ENCODE measurements at regions not wholly inside any gene's neighbourhood (a gene's known extent, or its start where the extent isn't known, plus 50 kb on each side); places are given as distances from the start of the nearest gene placed in this dataset.

DNA sequence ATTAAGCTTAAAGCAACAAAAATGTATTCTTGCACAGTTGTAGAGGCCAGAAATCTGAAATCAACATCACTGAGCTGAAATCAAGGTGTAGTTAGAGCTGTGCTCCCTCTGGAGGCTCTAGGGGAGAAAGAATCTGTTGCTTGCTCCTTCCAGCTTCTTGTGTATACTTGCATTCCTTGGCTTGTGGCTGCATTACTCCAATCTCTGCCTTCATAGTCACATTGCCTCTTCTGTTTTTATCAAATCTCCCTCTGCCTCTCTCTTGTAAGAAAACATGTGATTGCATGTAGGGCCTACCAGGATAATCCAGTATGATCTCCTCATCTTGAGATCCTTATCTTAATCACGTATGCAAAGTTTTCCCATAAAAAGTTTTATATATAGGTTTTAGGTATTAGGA lies 487.9 kb upstream of the SGO1 start:
- H3K4me1 ChIP-seq (ENCODE audit: insufficient read depth, low read length): no peaks in the 10 kb centered on the region
- no peaks in the 10 kb centered on the region for H3K27me3 Mint-ChIP-seq
- ChIA-PET POLR2A (no interaction called here), CTCF (no interaction called here)
- no peaks in the 10 kb centered on the region for H3K36me3 ChIP-seq (ENCODE audit: insufficient read depth, low read length)
- no peaks in the 10 kb centered on the region for H3K4me1 Mint-ChIP-seq
- H3K4me3 Mint-ChIP-seq: peak overlapping the region in 1 of 7 donors; percentile 20
- no peak overlapping the region for H3K27ac Mint-ChIP-seq
- no peak overlapping the region for H3K27ac ChIP-seq (ENCODE audit: low read depth, low read length)
- no peak overlapping the region for H3K4me3 ChIP-seq (ENCODE audit: low read length)
- peaks cover 0 to 4% (median 0%) of the 10 kb centered on the region in 3 donors for H3K36me3 Mint-ChIP-seq
- no peaks in the 10 kb centered on the region for H3K27me3 ChIP-seq (ENCODE audit: insufficient read depth, low read length, poor library complexity, severe bottlenecking)
- peaks cover 18 to 31% (median 26%) of the 10 kb centered on the region in 5 donors for H3K9me3 Mint-ChIP-seq
- DNase-seq: no peak
- H3K9me3 ChIP-seq (ENCODE audit: low read length): no peaks in the 10 kb centered on the region

DNA sequence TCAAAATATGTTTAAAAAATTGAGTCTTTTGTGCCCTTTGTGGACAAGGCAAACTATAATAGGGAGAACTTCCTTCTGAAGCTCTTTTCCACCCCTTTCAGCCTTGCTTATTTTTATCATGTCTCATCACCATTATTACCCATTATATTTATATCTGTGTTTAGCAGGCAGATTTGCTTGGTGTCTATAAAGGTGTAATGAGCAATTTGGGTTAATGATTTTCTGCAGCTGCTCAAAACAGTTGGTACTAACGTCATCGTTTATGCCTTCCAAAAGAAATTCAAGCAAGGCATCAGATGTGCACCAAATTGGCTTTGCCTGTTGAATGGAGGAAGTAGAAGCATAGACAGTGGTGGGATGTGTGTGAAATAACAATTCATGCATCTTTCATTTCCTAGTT lies 483.7 kb upstream of the SGO1 start:
- Histone ChIP-seq H3K4me1 (ENCODE audit: insufficient read depth, low read length) (no peaks in the 10 kb centered on the region), H3K36me3 (ENCODE audit: insufficient read depth, low read length) (no peaks in the 10 kb centered on the region), H3K27ac (ENCODE audit: low read depth, low read length) (no peak overlapping the region), H3K9me3 (ENCODE audit: low read length) (no peaks in the 10 kb centered on the region), H3K4me3 (ENCODE audit: low read length) (no peak overlapping the region), H3K27me3 (ENCODE audit: insufficient read depth, low read length, poor library complexity, severe bottlenecking) (no peaks in the 10 kb centered on the region)
- no peak overlapping the region for H3K4me3 Mint-ChIP-seq
- ChIA-PET CTCF (no interaction called here), POLR2A (no interaction called here)
- no peak overlapping the region for H3K27ac Mint-ChIP-seq
- DNase-seq: no peak
- H3K27me3 Mint-ChIP-seq: no peaks in the 10 kb centered on the region
- no peaks in the 10 kb centered on the region for H3K4me1 Mint-ChIP-seq
- peaks cover 0 to 4% (median 0%) of the 10 kb centered on the region in 3 donors for H3K36me3 Mint-ChIP-seq
- H3K9me3 Mint-ChIP-seq: peaks cover 7 to 29% (median 15%) of the 10 kb centered on the region in 5 donors

DNA sequence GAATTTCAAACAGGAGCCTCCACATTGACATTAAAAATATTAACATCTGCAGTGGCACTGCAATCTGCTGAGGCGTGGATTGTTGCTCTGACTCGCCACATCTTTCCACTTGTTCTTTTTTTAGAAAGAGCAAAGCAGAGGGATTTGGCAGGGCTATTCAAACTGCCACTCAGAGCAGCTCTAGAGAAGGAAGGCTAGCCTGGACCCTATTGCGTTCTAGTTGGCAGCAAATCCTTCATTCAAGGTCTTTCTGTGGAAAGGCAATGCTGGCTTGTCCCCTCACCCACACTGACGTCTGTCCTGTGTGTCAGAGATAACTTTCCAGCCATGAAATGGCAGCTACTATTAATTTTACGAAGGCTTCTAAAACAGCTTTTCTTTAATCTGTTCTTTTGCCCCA lies 483.2 kb upstream of the SGO1 start:
- H3K9me3 Mint-ChIP-seq: peaks cover 7 to 30% (median 14%) of the 10 kb centered on the region in 5 donors
- no peaks in the 10 kb centered on the region for H3K36me3 ChIP-seq (ENCODE audit: insufficient read depth, low read length)
- no peak overlapping the region for H3K4me3 ChIP-seq (ENCODE audit: low read length)
- H3K4me3 Mint-ChIP-seq: no peak overlapping the region
- H3K27ac ChIP-seq (ENCODE audit: low read depth, low read length): no peak overlapping the region
- ChIA-PET CTCF (no interaction called here), POLR2A (no interaction called here)
- no peaks in the 10 kb centered on the region for H3K4me1 ChIP-seq (ENCODE audit: insufficient read depth, low read length)
- no peaks in the 10 kb centered on the region for H3K4me1 Mint-ChIP-seq
- DNase-seq: no peak
- no peak overlapping the region for H3K27ac Mint-ChIP-seq
- no peaks in the 10 kb centered on the region for H3K27me3 ChIP-seq (ENCODE audit: insufficient read depth, low read length, poor library complexity, severe bottlenecking)
- H3K27me3 Mint-ChIP-seq: no peaks in the 10 kb centered on the region
- H3K9me3 ChIP-seq (ENCODE audit: low read length): no peaks in the 10 kb centered on the region
- H3K36me3 Mint-ChIP-seq: peaks cover 0 to 4% (median 0%) of the 10 kb centered on the region in 3 donors

DNA sequence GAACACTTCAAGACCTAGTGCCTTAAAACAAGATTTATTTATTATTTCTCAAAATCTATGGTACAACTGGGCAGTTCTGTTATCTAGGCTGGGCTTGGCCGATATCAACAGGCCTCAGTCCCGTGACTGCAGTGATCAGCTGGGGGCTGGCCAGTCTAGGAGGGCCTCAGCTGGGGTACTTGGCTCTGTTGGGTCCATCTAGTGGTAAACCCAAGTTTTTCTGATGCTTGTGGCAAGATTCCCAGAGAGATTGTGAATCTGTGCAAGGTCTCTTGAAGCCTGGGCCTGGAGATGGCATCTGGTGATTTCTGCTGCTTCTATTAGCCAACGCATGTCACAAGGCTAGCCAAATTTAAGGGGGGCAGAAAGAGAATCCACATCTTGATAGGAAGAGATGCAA lies 482.4 kb upstream of the SGO1 start:
- Mint-ChIP-seq H3K36me3 (no peaks in the 10 kb centered on the region), H3K9me3 (peaks cover 5 to 31% (median 11%) of the 10 kb centered on the region in 5 donors), H3K27ac (no peak overlapping the region), H3K4me3 (no peak overlapping the region), H3K4me1 (no peaks in the 10 kb centered on the region), H3K27me3 (no peaks in the 10 kb centered on the region)
- Histone ChIP-seq H3K27ac (ENCODE audit: low read depth, low read length) (no peak overlapping the region), H3K4me1 (ENCODE audit: insufficient read depth, low read length) (no peaks in the 10 kb centered on the region), H3K36me3 (ENCODE audit: insufficient read depth, low read length) (no peaks in the 10 kb centered on the region), H3K4me3 (ENCODE audit: low read length) (no peak overlapping the region), H3K27me3 (ENCODE audit: insufficient read depth, low read length, poor library complexity, severe bottlenecking) (no peaks in the 10 kb centered on the region), H3K9me3 (ENCODE audit: low read length) (no peaks in the 10 kb centered on the region)
- CTCF ChIA-PET: interaction anchor here (0.8 kb wide), 1 partner anchor 25 kb away, joined by 3 read pairs; no protein-coding TSS in a partner anchor
- no peak for DNase-seq
- POLR2A ChIA-PET: no interaction called here

DNA sequence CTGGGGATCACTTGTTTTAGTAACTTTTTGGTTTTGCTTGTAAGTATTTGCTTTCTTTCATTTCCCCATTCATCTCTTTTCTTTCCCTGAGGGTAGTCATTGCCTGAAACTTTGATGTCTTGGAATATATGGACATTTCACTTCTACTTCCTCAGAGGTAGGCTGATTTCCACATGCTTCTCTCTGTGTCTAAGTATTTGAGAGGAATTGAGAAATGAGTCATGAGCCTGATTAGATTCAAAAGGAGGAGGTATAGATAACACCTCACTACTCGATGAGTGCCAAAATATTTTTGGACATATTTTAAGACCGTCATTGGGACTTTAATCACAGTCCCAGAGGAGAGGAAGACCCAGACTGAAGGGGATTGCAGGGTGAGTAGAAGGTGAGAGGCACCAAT lies 480.1 kb upstream of the SGO1 start:
- Mint-ChIP-seq H3K27ac (no peak overlapping the region), H3K4me3 (no peak overlapping the region), H3K36me3 (no peaks in the 10 kb centered on the region), H3K27me3 (no peaks in the 10 kb centered on the region), H3K4me1 (no peaks in the 10 kb centered on the region), H3K9me3 (peaks cover 7 to 34% (median 8%) of the 10 kb centered on the region in 5 donors)
- no peak for DNase-seq
- Histone ChIP-seq H3K4me3 (ENCODE audit: low read length) (no peak overlapping the region), H3K4me1 (ENCODE audit: insufficient read depth, low read length) (no peaks in the 10 kb centered on the region), H3K36me3 (ENCODE audit: insufficient read depth, low read length) (no peaks in the 10 kb centered on the region), H3K27ac (ENCODE audit: low read depth, low read length) (no peak overlapping the region), H3K9me3 (ENCODE audit: low read length) (no peaks in the 10 kb centered on the region), H3K27me3 (ENCODE audit: insufficient read depth, low read length, poor library complexity, severe bottlenecking) (no peaks in the 10 kb centered on the region)
- ChIA-PET CTCF (no interaction called here), POLR2A (no interaction called here)

DNA sequence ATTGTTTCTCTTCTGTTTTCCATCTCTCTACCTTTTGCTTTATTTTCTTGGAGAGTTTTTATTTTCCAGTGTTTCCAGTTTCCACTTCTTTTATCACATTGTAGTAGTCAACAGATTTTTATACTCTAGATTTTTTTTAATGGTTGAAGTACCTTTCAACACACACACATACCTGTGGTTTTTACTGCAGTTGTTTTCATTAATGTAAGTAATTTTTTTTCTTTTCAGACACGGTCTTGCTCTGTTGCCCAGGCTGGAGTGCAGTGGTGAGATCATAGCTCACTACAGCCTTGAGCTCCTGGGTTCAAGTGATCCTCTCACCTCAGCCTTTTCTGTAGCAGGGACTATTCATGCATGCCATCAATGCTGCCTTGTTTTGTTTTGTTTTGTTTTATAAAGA lies 472.5 kb upstream of the SGO1 start:
- H3K27ac Mint-ChIP-seq: peak overlapping the region in 1 of 8 donors; percentile 80
- ChIA-PET POLR2A (no interaction called here), CTCF (no interaction called here)
- H3K4me1 Mint-ChIP-seq: no peaks in the 10 kb centered on the region
- H3K27me3 ChIP-seq (ENCODE audit: insufficient read depth, low read length, poor library complexity, severe bottlenecking): no peaks in the 10 kb centered on the region
- H3K36me3 ChIP-seq (ENCODE audit: insufficient read depth, low read length): no peaks in the 10 kb centered on the region
- no peaks in the 10 kb centered on the region for H3K36me3 Mint-ChIP-seq
- H3K4me1 ChIP-seq (ENCODE audit: insufficient read depth, low read length): no peaks in the 10 kb centered on the region
- no peak overlapping the region for H3K27ac ChIP-seq (ENCODE audit: low read depth, low read length)
- H3K4me3 Mint-ChIP-seq: no peak overlapping the region
- H3K9me3 ChIP-seq (ENCODE audit: low read length): no peaks in the 10 kb centered on the region
- no peak overlapping the region for H3K4me3 ChIP-seq (ENCODE audit: low read length)
- H3K9me3 Mint-ChIP-seq: peaks cover 27 to 36% (median 31%) of the 10 kb centered on the region in 5 donors
- H3K27me3 Mint-ChIP-seq: peaks cover 0 to 1% of the 10 kb centered on the region in 2 donors
- no peak for DNase-seq

DNA sequence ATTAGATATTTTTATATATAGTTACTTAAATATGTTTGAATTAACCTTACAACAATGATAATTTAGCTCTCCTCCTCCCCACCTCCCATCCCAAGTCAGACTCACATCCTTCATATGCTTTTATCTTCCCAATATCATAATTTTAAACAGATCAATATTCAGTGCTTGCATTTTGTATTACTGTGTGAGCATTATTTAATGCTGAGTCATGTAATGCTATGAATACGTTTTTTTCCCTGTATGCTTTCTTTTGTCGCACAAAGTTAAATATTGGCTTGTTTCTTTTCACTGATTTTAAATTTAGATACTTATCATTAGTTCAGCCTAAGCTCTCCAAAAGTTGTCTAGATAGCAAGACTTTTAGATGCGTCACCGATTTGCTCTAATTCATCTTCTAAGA lies 471.6 kb upstream of the SGO1 start:
- Histone ChIP-seq H3K4me3 (ENCODE audit: low read length) (no peak overlapping the region), H3K27ac (ENCODE audit: low read depth, low read length) (no peak overlapping the region), H3K9me3 (ENCODE audit: low read length) (no peaks in the 10 kb centered on the region), H3K27me3 (ENCODE audit: insufficient read depth, low read length, poor library complexity, severe bottlenecking) (no peaks in the 10 kb centered on the region), H3K36me3 (ENCODE audit: insufficient read depth, low read length) (no peaks in the 10 kb centered on the region), H3K4me1 (ENCODE audit: insufficient read depth, low read length) (no peaks in the 10 kb centered on the region)
- Mint-ChIP-seq H3K36me3 (no peaks in the 10 kb centered on the region), H3K9me3 (peaks cover 24 to 35% (median 34%) of the 10 kb centered on the region in 5 donors), H3K4me1 (no peaks in the 10 kb centered on the region), H3K4me3 (no peak overlapping the region), H3K27ac (no peak overlapping the region), H3K27me3 (peaks cover 0 to 1% of the 10 kb centered on the region in 2 donors)
- no peak for DNase-seq
- CTCF ChIA-PET: no interaction called here
- POLR2A ChIA-PET: no interaction called here

DNA sequence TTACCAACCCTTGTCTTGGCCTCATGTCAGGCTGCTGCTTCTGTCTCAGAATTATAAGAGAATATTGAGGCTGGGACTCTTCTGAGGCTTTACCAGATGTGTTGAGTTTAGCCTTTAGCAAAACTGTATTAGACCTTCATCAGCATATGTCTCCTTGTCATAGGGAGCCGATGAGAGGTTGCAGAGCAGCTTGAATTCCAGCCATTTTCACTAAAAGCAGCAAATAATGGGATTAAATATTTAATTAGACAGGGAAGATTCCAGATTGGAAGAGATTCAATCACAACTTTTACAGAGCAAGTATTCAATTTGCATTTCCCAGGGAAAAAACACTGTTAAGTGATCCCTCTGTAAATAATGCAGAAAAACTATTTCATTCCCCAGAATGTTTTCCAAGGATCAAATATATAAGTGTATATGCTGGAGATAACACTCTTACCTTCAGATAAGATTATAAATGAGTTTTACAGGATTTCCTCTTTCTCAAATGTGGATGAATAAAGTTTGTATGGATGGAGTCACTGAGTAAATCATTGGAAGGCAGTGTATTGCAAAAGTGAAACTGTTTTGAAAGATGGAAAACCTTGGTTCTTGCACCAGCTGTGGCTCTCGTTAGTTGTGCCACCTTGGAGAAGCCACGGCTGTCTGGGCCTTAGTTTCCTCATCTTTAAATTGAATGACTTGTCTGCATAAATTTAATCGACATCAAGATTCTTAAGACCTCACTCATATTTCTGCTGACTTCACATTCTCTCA lies 466.4 kb upstream of the SGO1 start:
- no peaks in the 10 kb centered on the region for H3K36me3 ChIP-seq (ENCODE audit: insufficient read depth, low read length)
- H3K27me3 Mint-ChIP-seq: peaks cover 0 to 1% of the 10 kb centered on the region in 2 donors
- H3K27me3 ChIP-seq (ENCODE audit: insufficient read depth, low read length, poor library complexity, severe bottlenecking): no peaks in the 10 kb centered on the region
- no peak overlapping the region for H3K27ac ChIP-seq (ENCODE audit: low read depth, low read length)
- H3K4me3 Mint-ChIP-seq: no peak overlapping the region
- no peaks in the 10 kb centered on the region for H3K4me1 ChIP-seq (ENCODE audit: insufficient read depth, low read length)
- H3K27ac Mint-ChIP-seq: no peak overlapping the region
- no peak overlapping the region for H3K4me3 ChIP-seq (ENCODE audit: low read length)
- H3K9me3 Mint-ChIP-seq: peaks cover 22 to 36% (median 25%) of the 10 kb centered on the region in 5 donors
- ChIA-PET POLR2A (no interaction called here), CTCF (no interaction called here)
- no peaks in the 10 kb centered on the region for H3K4me1 Mint-ChIP-seq
- no peaks in the 10 kb centered on the region for H3K9me3 ChIP-seq (ENCODE audit: low read length)
- no peak for DNase-seq
- peaks cover 0 to 4% (median 0%) of the 10 kb centered on the region in 3 donors for H3K36me3 Mint-ChIP-seq
